Fibroblast of skin of left quadriceps (primary cell): ENCODE measurements at regions not wholly inside any gene's neighbourhood (a gene's known extent, or its start where the extent isn't known, plus 50 kb on each side); places are given as distances from the start of the nearest gene placed in this dataset.
A peak's percentile ranks its signal among the peaks of the same experiment; 100 is the strongest.
"Not testable (repeated sequence)": the region's sequence is repeated elsewhere in the genome, so short reads cannot be mapped to it uniquely, and the experiment has no call there.

Experiments used
- DNase-seq, 2 experiments: peaks; one replicate each; pipeline ENCODE4 v3.0.0-alpha.2; 2013; ENCODE audit warnings: low read depth in 2 of 2

DNA sequence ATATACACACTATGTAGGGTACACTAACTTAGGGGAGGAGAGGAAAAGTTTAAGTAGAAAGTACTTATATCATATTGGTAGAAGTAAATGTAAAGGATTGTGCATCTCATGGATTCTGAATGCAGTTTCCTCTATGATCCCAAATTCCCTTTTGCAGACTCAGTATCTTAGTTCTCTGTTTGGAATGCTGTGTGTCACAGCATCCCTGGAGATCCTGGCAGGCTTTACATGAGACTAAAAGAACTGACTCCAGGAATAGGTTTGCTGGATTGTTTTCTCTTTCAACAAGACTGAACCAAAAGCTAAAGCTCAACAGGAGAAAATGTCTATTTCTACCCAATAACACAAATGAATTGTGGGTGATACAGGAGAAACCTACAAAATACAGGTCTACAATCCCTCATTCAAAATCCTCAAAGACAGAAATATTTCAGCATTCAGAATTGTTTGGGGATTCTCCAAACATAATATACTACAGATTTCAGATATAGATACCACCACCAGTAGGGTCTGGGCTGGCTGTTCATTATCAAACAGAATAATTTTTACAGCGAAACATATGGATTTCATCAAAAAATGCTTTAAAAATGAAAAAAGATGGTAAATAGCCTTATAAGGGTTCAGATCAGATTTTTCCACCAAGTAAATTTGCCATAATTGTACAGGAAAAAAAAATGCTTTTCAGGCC, 324.7 kb upstream of the GRAMD2B start:
- DNase-seq: peak; percentile 40 to 46

DNA sequence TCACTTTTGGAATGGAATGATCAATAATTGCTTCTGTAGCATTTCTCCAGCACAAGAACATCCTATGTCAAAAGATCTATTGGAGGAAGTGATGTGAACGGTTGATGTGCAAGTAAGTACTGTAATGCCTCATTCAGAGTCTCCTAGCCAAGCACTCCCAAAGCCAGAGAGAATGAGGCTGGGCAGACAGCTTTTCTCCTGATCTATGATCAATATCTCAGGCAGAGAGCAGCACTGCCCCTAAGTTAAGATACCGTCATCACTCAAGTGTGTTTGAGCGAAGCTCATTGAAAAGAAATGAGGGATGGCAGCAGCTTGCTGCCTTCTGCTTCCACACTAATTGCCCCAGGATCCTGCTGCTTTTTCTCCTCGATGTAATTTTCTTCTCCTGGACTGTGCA, 324.1 kb upstream of the GRAMD2B start:
- DNase-seq: no peak

DNA sequence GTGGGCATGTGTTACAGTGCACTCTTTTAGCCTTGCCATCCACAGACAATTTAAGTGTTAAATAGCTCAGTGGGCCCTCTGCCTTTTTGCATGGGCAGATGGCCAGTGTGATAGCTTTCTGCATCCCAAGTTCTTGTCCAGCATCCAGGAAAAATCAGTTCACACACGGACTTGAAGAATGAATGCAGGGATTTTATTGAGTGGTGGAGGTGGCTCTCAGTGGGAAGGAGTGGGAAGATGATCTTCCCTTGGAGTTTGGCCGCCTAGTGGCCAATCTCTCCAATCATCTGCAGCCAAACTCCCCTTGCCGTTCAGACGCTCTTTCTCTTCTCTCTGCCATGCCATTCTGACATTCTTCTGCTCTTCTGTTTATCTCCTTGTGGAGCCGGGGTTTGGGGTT, 322.4 kb upstream of the GRAMD2B start:
- DNase-seq: no peak

- DNase-seq: no peak
Observed at GRCh38 chr5:126101901-126102300, 321.3 kb upstream of the GRAMD2B start.

- DNase-seq: no peak
Observed at GRCh38 chr5:126103050-126103449, 320.2 kb upstream of the GRAMD2B start.

DNA sequence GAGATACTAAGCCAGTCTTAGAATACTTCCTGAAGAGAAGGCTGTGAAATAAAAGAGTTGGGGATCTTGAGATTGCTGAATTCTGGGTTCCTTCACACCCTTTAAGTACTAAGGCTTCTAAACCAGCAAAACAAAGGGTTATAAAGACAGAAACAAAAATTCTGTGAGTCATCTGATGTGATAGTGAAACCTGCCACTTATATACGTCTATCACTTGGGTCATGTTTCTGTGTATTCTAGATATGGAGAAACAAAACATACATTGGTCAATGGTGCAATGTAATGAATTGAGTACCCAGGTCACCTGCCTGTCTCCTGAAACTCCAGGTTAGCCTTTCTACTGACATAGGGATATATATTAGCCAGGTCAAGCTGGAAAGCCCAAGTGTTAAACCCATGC, 319.3 kb upstream of the GRAMD2B start:
- no peak for DNase-seq

- no peak for DNase-seq
Observed at GRCh38 chr5:126104341-126104740, 318.9 kb upstream of the GRAMD2B start.

GRCh38 chr5:126104951-126105350, 318.3 kb upstream of the GRAMD2B start:
- no peak for DNase-seq

DNA sequence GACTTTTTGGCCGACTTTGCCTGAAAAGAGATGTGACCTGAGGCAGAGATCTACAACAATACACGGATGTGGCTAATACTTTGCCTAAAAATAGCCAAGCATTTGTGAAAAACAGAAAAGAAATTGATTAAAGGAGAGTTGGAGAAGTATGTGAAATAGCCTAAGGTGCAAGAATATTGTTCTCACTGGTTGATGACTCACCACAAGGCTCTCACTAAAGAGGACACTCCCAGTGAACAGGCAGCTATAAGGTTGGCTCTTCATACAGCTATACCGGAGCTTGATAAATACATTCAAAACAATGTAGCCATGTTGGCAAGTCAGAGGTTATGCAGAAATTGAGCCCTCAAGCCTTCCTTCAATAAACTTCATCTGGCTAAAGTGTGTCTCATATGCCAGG, 317.2 kb upstream of the GRAMD2B start:
- no peak for DNase-seq

DNA sequence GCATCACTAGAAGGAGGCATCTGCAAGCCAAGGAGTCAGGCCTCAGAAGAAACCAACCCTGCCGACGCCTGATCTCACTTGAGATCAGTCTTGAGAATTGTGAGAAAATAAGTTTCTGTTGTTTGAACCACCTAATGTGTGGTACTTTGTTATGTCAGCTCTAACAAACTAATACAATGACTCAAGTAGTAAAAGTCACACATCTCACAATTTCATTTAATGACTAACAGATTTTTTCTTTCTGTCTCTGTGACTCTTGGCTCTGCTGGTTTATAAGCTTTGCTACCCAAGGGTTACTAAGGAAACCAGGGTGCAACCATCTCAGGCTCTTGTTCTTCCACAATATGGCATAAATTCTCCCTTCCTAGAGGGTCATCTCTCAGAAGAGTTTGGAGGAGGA, 315.8 kb upstream of the GRAMD2B start:
- DNase-seq: no peak

- DNase-seq: no peak
Observed at GRCh38 chr5:126108470-126108869, 314.7 kb upstream of the GRAMD2B start.

DNA sequence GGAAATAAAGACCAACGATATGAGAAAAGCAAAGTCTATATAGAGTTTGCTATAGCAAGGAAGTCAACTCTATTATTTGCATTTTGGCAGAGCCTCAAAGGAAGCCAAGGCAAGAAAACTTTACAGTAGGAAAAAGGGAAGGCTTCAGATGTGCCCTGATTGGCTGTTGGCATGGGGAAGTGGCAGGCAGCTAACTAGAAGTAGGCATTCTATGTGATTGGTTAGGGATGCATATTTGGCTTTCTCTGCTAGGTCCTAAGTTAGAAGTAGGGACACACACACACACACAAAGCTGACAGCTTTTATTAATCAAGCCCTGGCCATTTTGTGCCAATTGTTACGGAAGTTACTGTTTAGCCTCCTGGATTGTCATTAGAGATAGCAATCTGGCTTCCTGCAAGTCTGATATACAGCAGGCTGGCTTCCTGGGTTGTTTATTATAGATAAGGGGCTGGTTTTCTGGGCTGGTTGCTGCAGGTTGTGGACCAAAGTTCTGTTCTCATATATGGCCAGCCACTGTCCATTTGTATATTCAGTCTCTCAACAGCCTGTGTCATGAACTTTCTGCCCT, 308.1 kb upstream of the GRAMD2B start:
- DNase-seq: no peak

GRCh38 chr5:126117044-126117443, 306.2 kb upstream of the GRAMD2B start:
- DNase-seq: no peak

- DNase-seq: no peak
Observed at GRCh38 chr5:126119887-126120442, 303.2 kb upstream of the GRAMD2B start.

GRCh38 chr5:126120939-126121338, 302.3 kb upstream of the GRAMD2B start:
- DNase-seq: no peak

DNA sequence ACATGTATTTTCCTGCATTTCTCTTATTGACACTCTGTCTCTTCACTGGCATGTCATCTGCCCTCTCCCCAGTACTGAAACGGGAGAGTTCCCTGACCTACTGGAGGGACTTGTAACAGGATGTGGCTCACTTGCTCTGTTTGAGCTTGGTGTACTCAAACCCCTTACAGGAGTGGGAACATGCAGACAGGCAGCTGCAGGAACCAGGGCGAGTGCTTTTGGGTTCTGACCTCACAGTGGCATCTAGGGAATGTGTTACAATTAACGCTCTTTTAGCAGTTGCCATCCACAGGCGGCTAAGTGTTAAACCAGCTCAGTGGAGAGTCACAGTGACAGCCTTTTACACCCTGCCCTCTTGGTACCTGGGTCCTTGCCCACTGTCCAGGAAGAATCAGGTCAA, 300.3 kb upstream of the GRAMD2B start:
- no peak for DNase-seq

DNA sequence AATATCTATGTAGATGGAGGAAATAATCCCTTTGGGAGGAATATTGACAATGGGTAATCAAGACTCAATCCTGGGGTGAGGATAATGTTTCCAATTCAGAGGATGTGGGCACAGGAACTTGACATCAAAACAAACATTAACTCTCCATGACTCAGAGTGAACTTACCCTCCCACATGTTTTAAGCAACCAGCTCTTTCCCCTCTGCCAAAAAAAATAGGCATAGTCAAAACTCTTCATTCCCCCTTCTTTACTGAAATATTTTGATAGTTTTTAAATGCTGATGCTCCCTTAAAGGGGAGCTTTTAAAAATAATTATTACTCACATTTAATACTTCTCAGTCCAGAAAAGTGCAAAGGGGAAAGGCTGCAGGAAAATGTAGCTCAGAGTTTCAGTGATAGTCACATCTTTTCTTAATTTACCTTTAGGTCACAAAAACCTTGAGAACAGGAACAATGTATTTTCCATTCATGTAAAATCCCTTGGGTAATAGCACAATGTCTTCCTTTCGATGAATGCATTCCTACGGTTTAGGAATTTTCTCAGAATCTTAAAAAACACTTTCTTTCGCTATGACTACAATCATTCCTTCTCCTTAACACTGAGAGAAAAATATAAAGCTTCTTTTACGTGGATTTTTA, 298.4 kb upstream of the GRAMD2B start:
- no peak for DNase-seq

DNA sequence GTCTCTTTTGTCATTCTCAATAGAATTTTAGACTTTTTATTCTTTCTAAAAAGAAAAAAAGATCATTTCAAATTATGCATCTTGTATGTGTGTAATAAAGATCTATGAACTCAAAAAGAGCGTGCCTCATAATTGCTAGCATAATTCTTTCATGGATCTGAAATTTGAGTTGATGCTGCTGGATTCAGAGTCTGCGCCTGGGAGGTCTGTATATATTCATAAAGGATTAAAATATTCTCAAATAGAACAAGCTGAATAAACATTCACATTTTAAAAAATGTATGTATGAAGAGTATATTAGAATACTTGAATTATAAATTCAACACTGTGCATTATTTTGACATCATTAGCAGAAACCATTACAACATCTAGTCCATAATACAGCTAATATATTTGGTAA, 297.8 kb upstream of the GRAMD2B start:
- DNase-seq: no peak

- no peak for DNase-seq
Observed at GRCh38 chr5:126126574-126126973, 296.6 kb upstream of the GRAMD2B start.

DNA sequence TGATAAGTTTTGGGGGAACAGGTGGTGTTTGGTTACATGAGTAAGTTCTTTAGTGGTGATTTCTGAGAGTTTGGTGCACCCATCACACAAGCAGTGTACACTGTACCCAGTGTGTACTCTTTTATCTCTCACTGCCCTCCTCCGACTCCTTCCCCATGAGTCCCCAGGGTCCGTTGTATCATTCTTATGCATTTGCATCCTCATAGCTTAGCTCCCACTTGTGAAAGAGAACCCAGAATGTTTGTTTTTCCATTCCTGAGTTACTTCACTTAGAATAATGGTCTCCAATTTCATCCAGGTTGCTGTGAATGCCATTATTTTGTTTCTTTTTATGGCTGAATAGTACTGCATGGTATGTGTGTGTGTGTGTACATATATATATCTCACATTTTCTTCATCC, 295.8 kb upstream of the GRAMD2B start:
- DNase-seq: not testable (repeated sequence)

- no peak for DNase-seq
Observed at GRCh38 chr5:126129431-126129830, 293.8 kb upstream of the GRAMD2B start.

DNA sequence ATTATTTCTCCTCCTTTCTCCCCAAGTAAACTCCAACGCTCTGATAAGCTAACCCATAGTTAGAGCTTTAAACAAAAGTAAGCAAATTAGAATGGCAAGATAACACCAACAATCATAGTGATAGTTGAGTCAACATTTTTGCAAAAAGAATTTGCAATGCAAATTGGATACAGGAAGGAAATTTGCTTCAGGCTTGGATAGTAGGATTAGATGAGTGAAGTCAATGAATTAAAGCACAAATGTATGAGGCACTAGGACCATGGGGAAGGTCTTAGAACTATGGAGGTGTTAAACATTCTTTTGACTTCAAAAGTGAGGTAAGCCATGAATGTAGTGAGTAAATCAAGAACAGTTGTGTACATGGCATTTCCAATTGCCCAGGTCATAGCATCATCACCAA, 289.8 kb upstream of the GRAMD2B start:
- no peak for DNase-seq

DNA sequence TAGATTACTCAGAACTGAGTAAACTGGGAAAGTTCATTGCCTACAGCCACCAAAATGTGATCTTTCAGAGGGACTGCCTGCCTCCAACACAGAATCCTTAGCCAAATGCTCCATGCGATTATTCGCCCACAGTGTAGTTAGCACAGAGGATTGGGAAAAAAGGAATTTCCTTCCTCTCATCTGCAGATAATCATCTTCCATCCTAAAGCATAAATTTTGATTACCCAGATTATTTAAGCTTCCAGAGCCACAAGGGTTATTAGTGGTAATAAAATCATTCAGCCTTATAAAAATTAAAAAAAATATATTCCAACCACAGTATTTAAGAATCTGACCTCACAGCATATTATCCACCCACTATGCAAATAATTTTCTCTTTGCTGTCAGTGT, 285.3 kb upstream of the GRAMD2B start:
- peak; percentile 64 to 71 for DNase-seq
